Activated CD8-positive, alpha-beta memory T cell treated with anti-CD3 and anti-CD28 coated beads for 1 hour (primary cell): ENCODE measurements at regions not wholly inside any gene's neighbourhood (a gene's known extent, or its start where the extent isn't known, plus 50 kb on each side); places are given as distances from the start of the nearest gene placed in this dataset.

ENCODE experiments used
- DNase-seq, 2 donors: peaks; one replicate each; pipeline ENCODE4 v3.0.0-alpha.2; 2020; ENCODE audit warnings: low read depth in 1 of 2; ENCODE audit errors: extremely low read depth in 1 of 2

DNA sequence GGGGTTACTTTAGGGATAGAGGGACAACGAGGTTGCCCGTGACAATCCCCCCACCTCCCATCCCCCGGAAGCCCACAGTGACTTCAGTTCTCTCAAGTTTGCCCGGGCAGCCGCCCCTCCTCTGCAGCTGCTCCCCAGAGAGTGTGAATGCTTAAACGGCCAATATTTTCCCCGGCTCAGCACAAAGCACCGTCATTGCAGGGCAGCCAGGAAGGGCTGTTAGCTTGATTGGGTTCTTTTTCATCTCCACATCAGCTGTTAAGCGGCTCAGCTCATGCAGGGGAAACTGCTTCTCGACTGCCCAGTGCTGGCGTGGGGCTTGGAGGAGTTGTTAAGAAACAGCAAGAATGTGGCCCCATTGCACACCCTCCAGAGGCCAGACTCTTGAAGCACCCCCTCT lies 120.5 kb upstream of the NCOR2 start:
- DNase-seq = no peak

DNA sequence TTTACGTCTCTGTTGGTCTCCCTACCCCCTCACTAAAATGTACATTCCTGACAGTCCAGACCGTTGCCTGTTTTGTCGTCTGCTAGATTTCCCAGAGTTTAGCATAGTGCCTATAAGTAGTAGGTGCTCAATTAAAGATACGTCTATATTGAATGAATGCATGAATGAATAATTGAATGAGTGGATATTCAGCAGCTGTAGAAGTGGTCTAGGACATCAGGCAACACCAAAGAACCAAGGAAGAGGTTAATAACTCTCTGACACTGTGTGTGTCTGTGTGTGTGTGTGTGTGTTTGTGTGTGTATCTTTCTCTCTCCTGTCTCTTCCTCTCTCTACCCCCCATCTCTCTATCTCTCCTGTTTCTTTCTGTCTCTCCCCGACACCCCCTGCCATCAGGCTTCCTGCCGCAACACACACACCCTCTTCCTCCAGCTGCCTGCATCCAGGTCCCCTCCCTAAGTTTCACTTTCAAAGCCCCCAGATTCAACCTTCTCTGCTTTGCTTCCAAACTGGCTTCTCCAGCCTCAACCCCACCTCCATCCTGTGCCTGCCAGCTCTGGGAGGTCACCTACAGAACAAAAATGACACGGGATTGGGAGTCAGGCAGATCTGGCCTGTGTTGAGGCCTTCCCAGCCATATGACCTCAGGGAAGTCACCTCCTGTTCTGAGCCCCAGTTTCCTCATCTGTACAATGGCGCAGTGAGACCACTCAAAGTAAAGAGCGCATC lies 119.9 kb upstream of the NCOR2 start:
- no peak for DNase-seq

DNA sequence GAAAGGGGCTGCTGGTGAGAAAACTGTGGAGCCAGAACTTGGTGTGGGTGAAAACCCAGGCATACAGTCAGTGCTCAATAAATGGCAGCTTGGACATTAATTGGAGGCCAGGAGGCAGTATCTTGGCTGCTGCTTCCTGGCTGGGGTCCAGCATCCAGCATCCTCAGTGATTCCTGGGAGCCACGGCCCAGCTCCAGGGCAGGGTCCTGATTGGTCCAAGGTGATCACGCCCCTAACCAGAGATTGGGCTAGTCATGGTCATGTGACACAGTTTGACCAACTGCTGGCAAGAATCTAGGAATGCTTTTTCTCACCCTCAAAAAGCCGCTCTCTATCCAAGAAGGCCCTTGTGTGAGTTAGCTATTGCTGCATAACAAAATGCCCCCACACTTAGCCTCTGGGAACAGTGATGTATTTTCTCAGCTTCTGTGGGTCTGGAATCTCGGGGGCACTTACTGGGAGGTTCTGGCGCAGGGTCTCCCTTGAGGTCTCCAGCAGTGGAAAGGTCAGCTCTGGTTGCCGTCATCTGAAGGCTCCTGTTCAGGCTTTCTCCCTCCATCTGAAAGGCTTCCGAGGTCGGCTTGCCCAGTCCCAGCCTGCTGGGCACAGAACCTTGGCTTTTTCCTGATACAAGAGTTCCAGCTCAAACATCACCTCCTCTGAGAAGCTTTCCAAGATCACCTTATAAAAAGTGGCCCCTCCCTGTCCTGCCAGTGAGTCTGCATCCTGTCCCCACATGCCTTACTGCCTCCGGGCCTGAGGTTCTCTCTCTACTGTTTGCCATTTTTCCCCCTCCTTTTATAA lies 119.2 kb upstream of the NCOR2 start:
- DNase-seq = no peak

DNA sequence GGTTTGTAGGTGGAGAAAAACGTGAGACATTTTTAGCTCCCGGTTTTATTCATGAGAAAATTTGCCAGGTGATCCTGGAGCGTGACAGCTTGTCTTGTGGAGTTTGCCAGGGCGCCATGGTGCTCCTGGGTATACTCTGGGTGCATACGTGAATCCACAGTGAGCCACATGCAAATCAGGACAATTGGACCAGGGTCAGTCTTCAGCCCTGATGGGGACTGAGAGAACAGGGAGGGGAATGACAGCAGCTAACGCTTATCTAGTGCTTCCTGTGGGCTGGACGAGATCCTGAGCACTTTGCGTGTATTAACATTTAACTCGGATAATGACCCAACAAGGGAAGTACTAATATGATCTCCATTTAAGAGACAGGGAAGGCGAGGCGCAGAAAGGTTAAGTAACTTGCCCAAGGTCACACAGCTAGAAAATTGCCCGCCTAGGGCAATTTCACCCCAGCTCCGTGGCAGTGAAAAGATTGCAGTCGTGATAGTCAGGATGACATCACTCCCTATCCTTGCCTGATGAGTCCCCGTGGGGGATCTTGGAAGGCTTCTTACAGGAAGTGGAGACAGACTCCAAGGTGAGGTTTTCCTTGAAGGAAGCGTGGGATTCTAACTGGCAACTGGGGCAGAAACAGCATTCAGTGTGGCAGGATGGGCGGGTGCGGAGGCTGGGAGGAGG lies 118.4 kb upstream of the NCOR2 start:
- no peak for DNase-seq

DNA sequence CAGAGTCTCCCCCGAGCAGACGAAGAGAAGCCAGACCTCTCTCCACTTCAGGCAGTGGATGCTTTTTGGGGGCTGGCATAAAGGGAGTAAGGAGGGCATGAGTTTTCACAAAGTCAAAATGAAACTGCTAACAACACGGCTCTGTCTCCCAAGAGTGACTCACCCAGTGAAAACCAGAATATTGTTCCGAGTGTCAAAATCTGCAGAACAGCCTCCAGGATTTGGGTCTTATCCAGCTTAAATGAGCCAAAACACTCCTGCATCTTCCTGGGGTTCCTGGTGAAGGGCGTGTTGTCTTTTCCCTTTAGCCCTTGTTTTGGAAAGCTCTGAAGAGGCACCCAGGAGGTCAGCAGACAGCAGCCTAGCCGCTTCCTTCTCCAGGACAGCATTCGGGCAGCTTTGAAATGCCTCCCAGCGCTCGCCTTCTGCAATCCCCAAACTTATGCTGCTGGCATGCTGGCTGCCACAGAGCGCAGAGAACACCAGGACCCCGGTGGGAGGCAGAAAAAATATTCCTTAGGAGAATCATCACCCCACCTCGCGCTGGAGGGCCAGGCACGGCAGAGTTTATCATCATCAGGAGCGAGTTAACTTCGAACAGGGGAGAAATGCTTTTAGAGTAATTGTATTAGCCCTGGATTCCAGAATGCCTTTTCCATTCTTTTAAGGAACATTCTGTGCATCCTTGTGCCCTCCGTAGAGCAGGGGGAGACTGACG lies 117.7 kb upstream of the NCOR2 start:
- DNase-seq = no peak

DNA sequence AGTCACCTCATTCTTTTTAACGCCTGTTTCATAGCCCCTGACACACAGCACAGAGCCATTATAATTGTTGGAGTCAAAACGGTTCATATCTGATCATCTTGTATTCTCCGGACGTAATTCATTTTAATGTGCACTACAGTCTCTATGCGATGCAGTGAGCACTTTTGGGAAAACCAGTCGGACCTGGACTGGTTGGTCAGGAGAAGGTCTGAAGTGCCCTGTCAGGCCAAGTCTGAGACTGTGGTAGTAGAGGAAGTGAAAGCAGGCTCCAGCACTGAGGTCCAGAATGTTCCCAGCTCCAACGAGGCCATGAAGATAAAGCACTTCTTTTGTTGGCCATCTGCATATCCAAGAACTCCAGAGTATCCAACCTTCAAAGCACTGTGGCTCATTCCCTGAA lies 117.1 kb upstream of the NCOR2 start:
- no peak for DNase-seq

DNA sequence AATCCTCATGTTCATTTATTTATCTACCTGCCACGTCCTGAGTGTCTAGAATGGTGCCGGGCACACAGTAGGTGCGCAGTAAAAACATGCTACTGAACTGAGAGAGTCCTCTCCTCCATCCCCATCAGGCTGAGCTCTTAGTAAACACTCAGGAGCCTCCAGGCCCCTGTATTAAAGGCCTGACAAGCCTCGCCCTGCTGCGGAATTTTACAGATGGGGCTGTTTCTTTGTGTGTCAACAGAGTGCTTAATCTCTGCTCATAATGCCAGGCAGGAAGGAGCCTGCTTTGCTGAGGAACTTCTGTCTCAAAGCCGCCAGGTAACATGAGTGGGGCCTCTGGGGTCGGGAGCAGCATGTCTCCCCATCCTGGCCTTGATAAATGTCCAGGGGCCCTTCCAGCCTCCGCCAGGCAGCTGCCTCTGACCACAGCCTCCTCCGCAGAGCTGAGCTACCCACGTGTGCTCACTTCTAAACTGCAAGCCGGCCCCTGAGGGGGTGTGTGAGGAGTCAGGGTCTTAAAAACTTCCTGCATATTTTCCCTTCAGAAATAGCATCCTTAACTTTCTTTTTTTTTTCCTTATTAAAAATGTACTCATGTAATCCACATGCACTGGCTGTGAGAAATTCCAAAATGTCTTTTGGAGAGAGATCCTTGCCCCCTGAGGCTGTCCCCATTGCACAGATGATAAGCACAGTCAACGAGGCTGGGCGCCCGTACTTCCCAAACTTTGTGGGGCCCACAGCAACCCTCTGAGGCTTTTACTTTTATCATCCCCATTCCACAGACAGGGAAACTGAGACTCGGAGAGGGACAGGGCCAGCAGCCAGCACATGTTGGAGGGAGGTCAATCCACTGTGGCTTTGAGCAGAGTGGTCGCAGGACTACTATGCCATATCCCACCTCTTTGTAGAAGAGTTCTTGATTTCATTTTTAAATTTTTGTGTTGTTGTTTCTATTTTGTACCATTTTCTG lies 116.0 kb upstream of the NCOR2 start:
- no peak for DNase-seq

DNA sequence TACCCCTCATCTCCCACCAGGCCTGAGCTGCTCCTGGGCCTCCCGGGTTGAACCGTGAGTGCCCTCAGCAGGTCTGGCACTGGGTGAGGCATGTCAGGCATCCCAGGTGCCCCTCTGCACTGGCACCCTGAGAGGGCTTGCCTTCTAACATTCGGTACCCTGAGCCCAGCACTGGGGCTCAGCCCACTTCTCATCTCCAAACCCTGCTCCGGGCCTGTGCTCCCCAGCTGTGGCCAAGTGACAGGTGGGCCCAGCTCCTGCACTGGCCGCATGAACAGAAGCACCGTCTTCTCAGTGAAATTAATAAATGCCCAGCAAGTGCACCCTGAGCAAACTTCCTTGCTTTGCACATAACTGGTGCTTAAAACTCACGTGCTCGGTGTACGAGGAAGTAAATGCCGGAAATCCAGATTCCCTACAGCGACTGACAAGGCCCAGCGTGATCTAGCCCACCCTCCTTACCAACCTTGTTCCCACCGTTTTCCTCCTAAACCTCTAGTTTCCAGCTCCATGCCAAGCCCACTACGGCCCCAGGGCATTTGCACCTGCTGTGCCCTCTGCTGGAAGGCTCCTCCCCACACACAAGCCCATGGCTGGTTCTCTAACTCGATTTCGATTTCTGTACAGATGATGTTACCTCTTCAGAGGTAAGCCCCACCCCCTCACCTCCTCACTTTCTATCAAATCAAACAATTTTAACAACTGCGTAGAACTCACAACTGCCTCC lies 115.2 kb upstream of the NCOR2 start:
- DNase-seq = no peak

DNA sequence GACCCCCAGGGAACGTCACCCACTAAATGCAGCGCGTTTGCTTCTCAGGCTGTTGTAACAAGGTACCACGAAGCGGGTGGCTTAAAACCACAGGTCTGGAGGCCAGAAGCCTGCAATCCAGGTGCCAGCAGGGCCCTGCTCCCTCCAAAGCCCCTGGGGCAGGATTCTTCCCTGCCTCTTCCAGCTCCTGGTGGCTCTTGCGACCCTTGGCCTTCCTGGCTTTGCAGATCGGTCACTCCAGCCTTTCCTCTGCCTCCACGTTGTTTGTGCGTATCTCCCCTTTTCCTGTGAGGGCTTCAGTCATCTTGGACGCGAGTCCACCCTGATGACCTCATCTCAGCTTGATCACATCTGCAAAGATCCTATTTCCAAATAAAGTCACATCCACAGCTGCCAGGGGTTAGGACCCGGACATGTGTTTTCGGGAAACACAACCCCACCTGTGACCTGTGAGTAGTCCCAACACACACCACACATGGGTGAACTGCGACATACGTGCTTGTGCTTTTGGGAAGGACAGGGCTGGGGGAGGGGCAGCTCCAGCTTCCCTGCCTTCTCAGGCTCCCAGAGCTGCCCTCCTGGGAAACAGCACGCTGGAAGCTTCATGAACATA lies 114.5 kb upstream of the NCOR2 start:
- no peak for DNase-seq

DNA sequence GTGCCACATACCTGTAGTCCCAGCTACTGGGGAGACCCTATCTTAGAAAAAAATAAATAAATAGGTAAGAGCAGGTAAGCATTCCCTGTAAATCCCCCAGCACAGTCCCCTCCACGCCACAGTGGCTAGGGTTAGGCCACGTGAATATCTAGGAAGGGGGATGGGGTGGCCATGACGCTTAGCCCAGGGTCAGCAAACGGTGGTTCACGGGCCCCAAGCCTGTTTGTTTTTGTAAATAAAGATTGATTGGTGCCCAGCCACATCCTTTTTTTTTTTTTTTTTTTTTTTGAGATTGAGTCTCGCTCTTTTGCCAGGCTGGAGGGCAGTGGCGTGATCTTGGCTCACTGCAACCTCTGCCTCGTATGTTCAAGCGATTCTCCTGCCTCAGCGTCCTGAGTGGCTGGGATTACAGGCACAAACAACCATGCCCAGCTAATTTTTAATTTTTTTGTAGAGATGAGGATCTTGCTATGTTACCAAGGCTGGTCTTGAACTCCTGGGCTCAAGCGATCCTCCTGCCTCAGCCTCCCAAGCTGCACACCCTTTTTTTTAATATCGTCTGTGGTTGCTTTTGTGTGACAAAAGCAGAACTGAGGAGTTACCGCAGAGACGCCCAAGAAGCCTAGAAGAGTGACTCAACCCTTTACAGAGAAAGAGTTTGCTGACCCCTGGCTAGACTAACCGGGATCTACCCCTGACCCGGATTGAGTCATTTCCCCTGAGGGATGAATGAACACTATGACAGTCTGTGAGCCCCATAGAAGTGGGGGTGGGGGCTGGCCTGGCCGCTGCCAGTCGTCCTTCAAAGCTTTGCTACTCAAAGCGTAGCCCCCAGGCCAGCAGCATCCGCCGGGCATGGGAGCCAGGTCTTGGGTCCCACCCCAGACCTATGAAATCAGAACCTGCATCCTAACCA lies 113.7 kb upstream of the NCOR2 start:
- no peak for DNase-seq

DNA sequence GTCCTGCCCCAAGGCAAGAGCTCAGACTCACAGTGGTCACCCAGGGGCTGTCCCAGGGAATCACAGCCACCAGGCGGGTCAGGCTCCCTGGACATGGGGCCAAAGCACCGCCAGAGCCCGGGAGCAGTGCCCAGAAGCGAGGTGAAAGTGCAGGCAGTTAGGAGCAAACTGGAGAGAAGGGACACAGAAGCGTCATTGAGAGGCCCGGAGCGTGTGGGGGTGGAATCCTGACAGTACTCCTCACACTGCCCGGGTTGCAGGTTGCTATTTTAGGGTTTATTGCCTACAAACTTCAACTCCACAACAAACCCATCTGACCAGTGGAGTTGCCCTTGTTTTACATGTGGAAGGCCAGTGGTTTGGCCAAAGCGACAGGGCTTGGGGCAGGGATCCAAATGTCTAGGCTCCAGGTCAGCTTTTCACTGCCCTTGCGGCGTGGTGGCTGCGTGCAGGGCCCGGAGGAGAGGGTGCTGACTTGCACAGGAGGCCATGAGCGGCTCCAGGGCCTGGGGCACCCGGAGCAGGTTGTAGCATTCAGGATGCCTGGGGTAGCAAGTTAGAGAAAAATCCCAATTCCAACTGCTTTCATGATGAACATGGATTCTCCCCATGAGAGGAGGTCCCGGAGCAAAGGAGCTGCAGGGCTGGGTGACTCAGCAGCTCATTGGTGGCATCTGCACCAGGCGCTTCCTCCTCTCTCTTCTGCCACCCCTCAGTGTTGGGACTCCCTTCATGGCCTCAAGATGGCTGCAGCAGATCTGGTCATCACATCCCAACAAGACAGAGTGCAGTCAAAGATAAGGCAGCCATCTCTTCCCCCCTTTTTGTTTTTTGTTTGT lies 112.3 kb upstream of the NCOR2 start:
- DNase-seq = no peak

DNA sequence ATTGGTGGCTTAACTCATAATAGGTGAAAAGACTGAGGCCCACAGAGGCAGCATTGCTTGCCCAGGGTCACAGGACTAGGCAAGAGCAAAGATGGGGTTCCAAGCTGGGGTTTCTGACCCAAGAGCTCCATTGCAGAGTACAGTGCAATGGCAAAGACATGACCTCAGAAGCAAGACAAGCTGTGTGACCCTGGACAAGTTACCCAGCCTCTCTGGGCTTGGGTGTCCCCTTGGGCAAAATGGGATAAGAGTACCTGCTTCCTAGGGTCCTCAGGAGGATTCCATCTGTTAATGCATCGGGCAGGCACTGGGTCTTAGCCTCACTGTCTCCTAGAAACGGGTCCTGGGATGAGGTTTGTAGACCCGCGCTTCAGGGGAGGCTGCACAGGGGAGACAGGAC lies 111.6 kb upstream of the NCOR2 start:
- DNase-seq = no peak

DNA sequence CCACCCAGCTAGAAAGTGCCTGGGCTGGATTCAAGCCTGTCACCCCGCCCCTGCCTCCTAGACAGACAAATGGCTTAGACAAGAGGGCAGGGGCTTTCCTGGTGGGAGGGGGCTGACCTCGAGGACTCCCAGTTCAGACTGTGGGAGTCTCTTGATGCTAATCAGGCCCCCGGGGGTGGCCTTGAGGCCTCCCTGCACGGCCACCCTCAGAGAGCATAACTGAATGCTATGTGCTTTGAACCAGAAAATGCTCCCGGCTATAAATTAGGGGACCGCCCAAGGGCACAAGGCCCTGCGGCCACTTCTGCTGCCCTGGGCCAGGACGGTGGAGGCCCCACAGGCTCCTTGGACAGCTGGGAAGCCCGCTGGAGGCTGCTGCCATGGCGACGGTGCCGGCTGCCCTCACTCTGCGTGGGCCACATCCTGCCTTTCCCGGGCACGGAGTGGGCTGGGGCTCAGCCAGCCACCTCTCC lies 111.0 kb upstream of the NCOR2 start:
- DNase-seq = no peak

DNA sequence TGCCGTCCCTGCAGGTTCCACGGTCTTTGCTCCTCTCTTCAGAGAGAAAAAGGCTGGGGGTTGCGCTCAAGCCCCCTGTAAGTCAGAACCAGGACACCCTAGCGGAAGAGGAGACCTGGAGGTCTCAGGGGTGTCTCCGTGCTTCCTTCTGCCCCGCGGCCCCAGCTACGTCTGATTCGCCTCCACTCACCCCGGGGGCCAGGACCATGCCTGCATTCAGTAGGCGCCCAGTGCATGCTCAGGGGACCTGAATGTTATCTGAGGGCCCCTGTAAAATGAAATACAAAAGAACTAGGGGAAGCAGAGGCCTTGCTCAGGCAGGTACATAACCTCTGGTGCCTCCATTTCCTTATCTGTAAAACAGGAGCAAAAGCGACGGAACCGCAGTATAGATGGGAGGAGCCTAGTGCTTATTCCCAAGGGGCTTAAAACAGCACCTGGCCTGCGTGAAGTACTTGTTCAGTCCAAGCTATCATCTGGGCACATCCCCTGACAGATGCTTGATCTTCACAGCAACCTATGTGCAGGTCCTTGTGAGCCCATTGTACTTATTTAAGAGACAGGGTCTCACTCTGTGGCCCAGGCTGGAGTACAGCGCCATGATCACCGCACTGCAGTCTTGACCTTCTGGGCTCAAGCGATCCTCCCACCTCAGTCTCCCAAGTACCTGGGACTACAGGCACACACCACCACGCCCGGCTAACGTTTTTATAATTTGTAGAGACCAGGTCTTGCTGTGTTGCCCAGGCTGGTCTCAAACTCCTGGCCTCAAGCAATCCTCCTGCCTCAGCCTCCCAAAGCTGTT lies 110.3 kb upstream of the NCOR2 start:
- no peak for DNase-seq

DNA sequence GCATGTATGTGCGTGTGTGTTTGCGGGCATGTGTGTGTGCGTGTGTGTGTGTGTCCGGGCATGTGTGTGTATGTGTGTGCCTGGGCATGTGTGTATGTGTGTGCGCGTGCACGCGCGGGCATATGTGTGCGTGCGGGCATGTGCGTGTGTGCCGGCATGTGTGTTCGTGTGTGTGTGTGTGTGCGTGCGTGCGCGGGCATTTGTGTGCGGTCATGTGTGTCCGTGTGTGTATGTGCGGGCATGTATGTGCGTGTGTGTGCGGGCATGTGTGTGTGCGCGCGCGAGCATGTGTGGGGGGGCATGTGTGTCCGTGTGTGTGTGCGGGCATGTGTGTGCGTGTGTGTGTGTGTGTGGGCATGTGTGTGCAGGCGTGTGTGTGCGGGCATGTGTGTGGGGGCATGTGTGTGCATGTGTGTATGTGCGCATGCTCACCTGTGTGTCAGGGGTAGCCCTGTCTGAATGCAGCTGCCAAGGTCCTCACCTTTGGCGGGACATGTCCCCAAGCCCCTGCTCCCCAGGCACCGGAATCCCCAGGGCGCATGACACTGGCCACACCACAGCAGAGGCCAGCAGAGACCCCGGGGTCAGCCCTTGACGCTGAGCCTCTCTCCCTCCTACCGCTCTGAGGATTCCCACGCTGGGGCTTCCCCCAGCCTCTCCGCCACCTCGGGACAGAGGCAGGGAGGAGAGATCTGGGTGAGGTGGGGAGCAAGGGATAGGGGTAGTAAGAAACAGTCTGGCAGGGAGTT lies 109.5 kb upstream of the NCOR2 start:
- DNase-seq = no peak
